ENCODE measurements at regions not wholly inside any gene's neighbourhood (a gene's known extent, or its start where the extent isn't known, plus 50 kb on each side); places are given as distances from the start of the nearest gene placed in this dataset.

- TF ChIP-seq CTCF (IDR thresholded peaks at IDR 0.05), result no peak
- Mint-ChIP-seq H3K9me3 (peaks cover 9% of the 10 kb centered on the region; the same call in 1 of the 2 replicates), H3K27ac (no peak overlapping the region)
Observed at GRCh38 chr10:132120734-132121510, 55.2 kb downstream of the JAKMIP3 start.

GRCh38 chr10:132121511-132121830 is 55.7 kb downstream of the JAKMIP3 start:
- Mint-ChIP-seq H3K27ac (no peak overlapping the region), H3K4me1 (ENCODE audit: low read depth) (no peaks in the 10 kb centered on the region), H3K36me3 (ENCODE audit: low read depth) (no peaks in the 10 kb centered on the region; the same call in 1 of the 2 replicates), H3K9me3 (peaks cover 9% of the 10 kb centered on the region; the same call in 1 of the 2 replicates), H3K4me3 (no peak overlapping the region), H3K27me3 (ENCODE audit: insufficient read depth) (peaks cover 29% of the 10 kb centered on the region)
- no peak for DNase-seq
- TF ChIP-seq CTCF (IDR thresholded peaks at IDR 0.05), result no peak

More at GRCh38 chr10:132120734-132121510, 55.2 kb downstream of the JAKMIP3 start:
- Mint-ChIP-seq H3K4me1 (ENCODE audit: low read depth) (no peaks in the 10 kb centered on the region), H3K36me3 (ENCODE audit: low read depth) (no peaks in the 10 kb centered on the region; the same call in 1 of the 2 replicates), H3K27me3 (ENCODE audit: insufficient read depth) (peaks cover 27% of the 10 kb centered on the region), H3K4me3 (no peak overlapping the region)
- no peak for DNase-seq

- no peak overlapping the region for H3K4me3 Mint-ChIP-seq
- peaks cover 29% of the 10 kb centered on the region for H3K27me3 Mint-ChIP-seq (ENCODE audit: insufficient read depth)
- no peak overlapping the region for H3K27ac Mint-ChIP-seq
- TF ChIP-seq CTCF (IDR thresholded peaks at IDR 0.05), result no peak
- no peak for DNase-seq
- H3K9me3 Mint-ChIP-seq, result peaks cover 9% of the 10 kb centered on the region; the same call in 1 of the 2 replicates
- no peaks in the 10 kb centered on the region; the same call in 1 of the 2 replicates for H3K36me3 Mint-ChIP-seq (ENCODE audit: low read depth)
- no peaks in the 10 kb centered on the region for H3K4me1 Mint-ChIP-seq (ENCODE audit: low read depth)
Observed at GRCh38 chr10:132122097-132122861, 56.5 kb downstream of the JAKMIP3 start.

- Mint-ChIP-seq H3K9me3 (peaks cover 5% of the 10 kb centered on the region; the same call in 1 of the 2 replicates), H3K36me3 (ENCODE audit: low read depth) (no peaks in the 10 kb centered on the region; the same call in 1 of the 2 replicates), H3K27me3 (ENCODE audit: insufficient read depth) (peaks cover 27% of the 10 kb centered on the region), H3K4me1 (ENCODE audit: low read depth) (no peaks in the 10 kb centered on the region), H3K4me3 (no peak overlapping the region), H3K27ac (no peak overlapping the region)
- no peak for DNase-seq
- no peak for TF ChIP-seq CTCF (IDR thresholded peaks at IDR 0.05)
Observed at GRCh38 chr10:132122939-132123445, 57.2 kb downstream of the JAKMIP3 start.

GRCh38 chr10:132123606-132124005 is 57.9 kb downstream of the JAKMIP3 start:
- H3K27ac Mint-ChIP-seq, result no peak overlapping the region
- peaks cover 30% of the 10 kb centered on the region for H3K27me3 Mint-ChIP-seq (ENCODE audit: insufficient read depth)
- H3K9me3 Mint-ChIP-seq, result peaks cover 5% of the 10 kb centered on the region; the same call in 1 of the 2 replicates
- H3K36me3 Mint-ChIP-seq (ENCODE audit: low read depth), result no peaks in the 10 kb centered on the region
- no peaks in the 10 kb centered on the region for H3K4me1 Mint-ChIP-seq (ENCODE audit: low read depth)
- no peak for TF ChIP-seq CTCF (IDR thresholded peaks at IDR 0.05)
- H3K4me3 Mint-ChIP-seq, result no peak overlapping the region
- DNase-seq, result no peak
